ENCODE measurements at regions not wholly inside any gene's neighbourhood (a gene's known extent, or its start where the extent isn't known, plus 50 kb on each side); places are given as distances from the start of the nearest gene placed in this dataset.
"Not testable (repeated sequence)": the region's sequence is repeated elsewhere in the genome, so short reads cannot be mapped to it uniquely, and the experiment has no call there.

DNA sequence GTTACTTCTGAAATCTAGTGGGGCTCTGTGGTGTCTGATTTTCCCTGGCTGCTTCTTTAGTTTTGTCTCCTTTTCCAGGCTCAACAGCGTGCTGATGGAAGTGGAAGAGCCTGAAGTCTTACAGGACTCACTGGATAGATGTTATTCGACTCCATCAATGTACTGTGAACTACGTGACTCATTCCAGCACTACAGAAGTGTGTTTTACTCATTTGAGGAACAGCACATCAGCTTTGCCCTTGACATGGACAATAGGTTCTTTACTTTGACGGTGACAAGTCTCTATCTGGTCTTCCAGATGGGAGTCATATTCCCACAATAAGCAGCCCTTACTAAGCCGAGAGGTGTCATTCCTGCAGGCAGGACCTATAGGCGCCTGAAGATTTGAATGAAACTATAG lies 51.1 kb downstream of the NBPF8 start:
- not testable (repeated sequence) for DNase-seq

GRCh38 chr1:120477663-120478062 lies 62.8 kb downstream of the NBPF8 start:
- not testable (repeated sequence) for DNase-seq

DNA sequence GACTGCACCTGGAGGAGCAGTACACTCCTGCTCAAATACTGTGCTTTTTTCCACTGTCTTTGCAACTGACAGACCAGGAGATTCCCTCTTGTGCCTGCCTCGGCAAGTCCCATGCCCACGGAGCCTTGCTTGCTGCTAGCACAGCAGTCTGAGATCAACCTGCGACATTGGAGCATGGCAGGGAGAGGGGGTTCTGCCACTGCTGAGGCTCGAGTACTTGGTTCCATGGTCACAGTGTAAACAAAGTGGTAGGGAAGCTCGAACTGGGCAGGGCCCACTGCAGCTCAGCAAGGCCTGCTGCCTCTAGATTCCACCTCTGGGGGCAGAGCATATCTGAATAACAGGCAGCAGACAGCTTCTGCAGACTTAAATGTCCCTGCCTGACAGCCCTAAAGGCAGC lies 63.6 kb downstream of the NBPF8 start:
- not testable (repeated sequence) for DNase-seq

- DNase-seq: not testable (repeated sequence)
Observed at GRCh38 chr1:120487542-120487941, 72.7 kb downstream of the NBPF8 start.

GRCh38 chr1:120489217-120489616 lies 74.4 kb downstream of the NBPF8 start:
- DNase-seq: not testable (repeated sequence)

DNA sequence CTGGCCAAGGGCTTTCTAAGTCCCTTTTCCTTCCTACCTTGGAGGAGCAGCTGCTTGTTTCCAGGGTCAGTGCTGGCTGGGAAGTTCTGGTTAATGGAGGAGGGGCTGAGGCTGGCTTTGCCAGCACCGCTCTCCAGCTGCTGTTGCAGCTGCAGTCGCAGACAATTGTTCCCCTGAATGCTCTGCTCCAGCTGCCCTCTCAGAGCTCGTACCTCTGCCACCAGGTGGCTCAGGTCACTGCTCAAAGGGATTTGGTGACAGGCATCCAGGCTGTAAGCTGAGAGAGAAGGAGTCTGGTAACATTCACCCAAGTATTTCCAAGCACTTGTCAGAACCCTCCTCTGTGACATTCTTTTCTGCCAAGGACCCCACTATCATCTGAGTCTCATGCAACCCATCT lies 82.3 kb downstream of the NBPF8 start:
- DNase-seq: not testable (repeated sequence)

- not testable (repeated sequence) for DNase-seq
Observed at GRCh38 chr1:120503284-120503683, 88.4 kb downstream of the NBPF8 start.

DNA sequence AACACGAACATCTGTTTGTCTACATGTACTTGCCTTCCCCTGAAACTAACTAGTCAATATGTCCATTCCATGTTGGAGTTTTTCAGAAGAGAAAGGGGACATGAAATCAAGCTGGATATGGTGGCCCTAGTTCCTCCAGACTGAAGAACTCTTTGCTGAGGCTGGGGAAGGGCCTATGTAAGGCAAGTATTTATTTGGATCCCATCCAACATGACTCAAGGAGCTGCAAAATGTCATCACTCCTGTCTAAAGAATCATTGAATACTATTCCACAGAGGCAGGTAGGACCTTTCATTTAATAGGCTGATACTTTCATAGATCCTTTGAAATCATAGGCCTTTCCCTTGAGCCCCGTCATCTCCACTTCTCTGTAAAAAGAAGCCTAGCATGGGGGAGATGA lies 91.5 kb downstream of the NBPF8 start:
- not testable (repeated sequence) for DNase-seq

DNA sequence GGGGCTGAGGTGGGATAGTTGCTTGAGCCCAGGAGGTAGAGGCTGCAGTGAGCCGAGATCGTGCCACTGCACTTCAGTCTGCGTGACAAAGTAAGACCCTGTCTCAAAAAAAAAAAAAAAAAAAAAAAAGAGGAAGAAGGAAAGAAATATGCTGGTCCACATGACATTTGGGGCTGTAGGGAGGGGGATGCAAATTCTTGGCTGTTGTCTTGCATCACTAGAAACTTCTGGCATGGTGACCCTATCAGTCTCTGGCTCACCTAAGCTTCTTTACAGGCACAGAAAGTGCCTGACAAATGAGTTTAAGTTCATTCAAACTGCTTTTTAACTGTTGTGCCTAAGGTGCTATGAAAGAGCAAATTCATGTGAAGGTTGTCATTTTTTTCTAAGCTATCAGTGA lies 93.5 kb downstream of the NBPF8 start:
- not testable (repeated sequence) for DNase-seq

- DNase-seq: not testable (repeated sequence)
Observed at GRCh38 chr1:120509258-120509657, 94.4 kb downstream of the NBPF8 start.

DNA sequence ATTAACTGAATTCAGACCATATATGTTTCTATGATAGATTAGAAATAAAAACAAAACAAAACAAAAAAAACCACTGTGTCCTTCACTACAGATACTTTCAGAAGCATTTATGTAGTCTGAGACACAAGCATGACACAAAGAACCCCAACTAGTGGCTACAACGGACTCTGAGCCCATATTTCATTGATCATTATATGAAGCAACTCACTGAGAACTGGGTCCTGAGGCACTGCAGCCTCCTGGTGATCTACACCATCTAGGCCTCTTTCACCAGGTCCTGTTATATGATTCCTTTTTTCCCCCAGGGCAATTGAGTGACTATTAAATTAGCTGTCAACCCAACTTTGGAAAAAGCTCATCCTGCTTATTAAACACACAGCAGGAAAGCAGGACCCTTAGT lies 98.3 kb downstream of the NBPF8 start:
- DNase-seq: not testable (repeated sequence)

GRCh38 chr1:120513531-120513930 lies 98.7 kb downstream of the NBPF8 start:
- DNase-seq: not testable (repeated sequence)

GRCh38 chr1:120519196-120519595 lies 104.4 kb downstream of the NBPF8 start:
- DNase-seq: not testable (repeated sequence)

GRCh38 chr1:120524416-120524815 lies 109.6 kb downstream of the NBPF8 start:
- not testable (repeated sequence) for DNase-seq

GRCh38 chr1:120525386-120525785 lies 110.6 kb downstream of the NBPF8 start:
- DNase-seq: not testable (repeated sequence)

- DNase-seq: not testable (repeated sequence)
Observed at GRCh38 chr1:120529475-120530089, 114.7 kb downstream of the NBPF8 start.

GRCh38 chr1:120531455-120531854 lies 116.6 kb downstream of the NBPF8 start:
- DNase-seq: not testable (repeated sequence)

DNA sequence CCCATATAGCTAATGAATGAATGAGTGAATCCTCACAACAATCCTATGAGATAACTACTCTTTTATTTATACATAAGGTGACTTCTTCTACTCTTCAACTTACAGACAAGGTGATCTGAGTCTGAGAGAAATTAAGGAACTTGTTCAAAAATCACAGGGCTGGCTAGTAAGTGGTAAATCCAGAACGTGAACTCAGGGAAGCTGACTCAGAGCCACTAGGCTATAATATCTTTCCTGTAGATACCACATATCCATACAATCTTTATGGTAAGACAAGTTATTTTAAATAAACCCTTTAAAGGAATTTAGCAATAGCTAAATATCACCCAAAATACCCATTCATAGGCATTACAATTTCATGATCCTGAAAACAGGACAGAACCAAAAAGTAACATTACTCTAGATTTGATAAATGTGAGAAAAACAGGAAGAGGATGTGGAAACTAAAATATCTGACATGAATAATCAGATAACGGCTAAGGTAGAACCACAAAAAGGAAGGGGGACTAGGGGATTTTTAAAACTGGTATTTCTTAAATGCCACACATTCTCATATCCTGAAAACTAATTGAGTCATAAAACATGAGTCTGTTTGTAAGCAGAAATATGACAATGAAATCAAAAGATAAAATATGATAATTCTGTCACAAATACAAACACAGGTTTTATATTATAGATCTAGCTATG lies 119.7 kb downstream of the NBPF8 start:
- not testable (repeated sequence) for DNase-seq

GRCh38 chr1:120535052-120535451 lies 120.2 kb downstream of the NBPF8 start:
- DNase-seq: not testable (repeated sequence)

DNA sequence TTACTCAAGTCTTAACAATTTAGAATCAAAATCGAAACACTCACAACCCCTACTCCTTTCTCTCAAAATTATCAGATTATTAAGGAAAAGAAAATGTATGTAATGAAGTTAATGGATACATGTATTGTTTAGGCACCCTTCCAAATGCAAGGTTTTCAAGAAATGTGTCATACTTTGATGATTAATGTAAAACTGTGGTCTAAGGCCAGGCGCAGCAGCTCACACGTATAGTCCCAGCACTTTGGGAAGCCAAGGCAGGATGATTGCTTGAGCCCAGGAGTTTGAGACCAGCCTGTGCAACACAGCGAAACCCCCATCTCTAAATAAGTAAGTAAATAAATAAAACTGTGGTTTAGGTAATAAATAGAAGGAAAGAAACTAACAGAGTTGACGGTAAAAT lies 126.6 kb downstream of the NBPF8 start:
- DNase-seq: not testable (repeated sequence)

DNA sequence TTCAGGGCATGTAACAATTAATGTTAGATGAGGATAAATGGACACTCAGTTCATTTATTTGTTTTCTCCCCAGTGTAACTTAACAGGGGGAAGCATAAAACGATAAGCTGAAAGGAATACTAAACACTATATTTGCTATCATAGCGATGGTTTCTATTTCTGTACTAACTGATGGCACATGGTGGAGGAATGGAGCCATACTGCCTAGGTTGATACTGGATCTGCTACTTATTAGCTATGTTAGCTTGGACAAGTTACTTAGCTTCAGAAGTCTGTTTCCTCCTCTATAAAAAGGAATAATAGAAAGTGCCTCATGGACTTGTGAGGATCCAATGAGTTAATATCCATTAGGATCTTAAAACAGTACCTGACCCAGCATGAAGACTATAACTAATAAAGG lies 127.5 kb downstream of the NBPF8 start:
- DNase-seq: not testable (repeated sequence)

DNA sequence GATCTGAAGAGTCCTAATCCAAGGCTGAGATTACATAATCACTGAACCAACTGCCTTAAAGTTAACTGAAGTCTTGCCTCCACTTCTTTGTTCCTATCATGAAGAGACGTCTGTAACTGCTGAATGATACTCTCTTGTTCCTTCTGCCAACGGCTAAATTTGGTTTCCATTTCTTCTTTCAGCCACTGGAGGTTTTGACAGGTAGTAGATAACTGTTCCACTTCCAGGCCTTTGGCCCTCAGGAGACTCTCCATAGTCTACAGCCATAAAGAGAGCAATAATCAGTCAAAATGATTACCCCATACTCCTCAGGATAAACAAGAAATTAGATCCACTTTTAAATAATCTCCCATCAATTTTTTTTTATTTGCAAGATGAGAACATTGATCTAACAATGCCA lies 128.1 kb downstream of the NBPF8 start:
- not testable (repeated sequence) for DNase-seq

DNA sequence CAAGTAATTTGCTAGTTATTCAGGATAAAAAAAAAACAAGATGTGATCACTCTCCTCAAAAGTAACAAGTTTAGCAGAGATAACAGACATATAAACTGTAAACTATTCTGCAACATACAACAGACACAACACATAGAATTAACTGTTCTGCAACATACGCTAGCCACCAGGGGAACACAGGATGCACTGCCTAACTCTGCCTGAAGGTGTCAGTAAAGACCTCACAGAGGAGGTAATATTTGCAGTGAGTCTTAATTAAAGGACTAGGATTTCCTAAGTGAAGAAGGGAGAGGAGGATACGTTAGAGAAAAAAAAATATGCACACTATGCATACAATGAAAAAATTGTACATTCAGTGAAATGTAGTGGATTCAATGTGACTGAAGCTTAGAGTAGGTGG lies 129.6 kb downstream of the NBPF8 start:
- DNase-seq: peak; percentile 72

- not testable (repeated sequence) for DNase-seq
Observed at GRCh38 chr1:120550335-120550734, 135.5 kb downstream of the NBPF8 start.
